ENCODE measurements at regions not wholly inside any gene's neighbourhood (a gene's known extent, or its start where the extent isn't known, plus 50 kb on each side); places are given as distances from the start of the nearest gene placed in this dataset.

GRCh38 chr2:133668547-133668946 is 100.3 kb upstream of the NCKAP5 start:
- no peak for ATAC-seq
- Histone ChIP-seq H3K9me3 (peaks cover 0 to 6% (median 0%) of the 10 kb centered on the region in 3 donors), H3K36me3 (replicated peaks in 1 of 2; ENCODE audit: insufficient read depth in 1 of 2, low read depth in 2 of 2) (no peaks in the 10 kb centered on the region), H3K4me3 (no peak overlapping the region), H3K27ac (no peak overlapping the region), H3K4me1 (peaks cover 4% of the 10 kb centered on the region), H3K27me3 (no peaks in the 10 kb centered on the region)
- intact Hi-C loops (cut with DNase I) = no loop called here
- DNase-seq = no peak
- WGBS, 2 donors = 87 to 89% methylated on average over 2 of the region's 2 CpGs
- TF ChIP-seq CTCF (IDR thresholded peaks at IDR 0.05) (no peak), POLR2A (IDR thresholded peaks at IDR 0.05) (no peak)

- DNase-seq (no peak), ATAC-seq (no peak)
- no peak overlapping the region for H3K4me3 ChIP-seq
- no peak for TF ChIP-seq POLR2A (IDR thresholded peaks at IDR 0.05)
- 34 to 52% methylated on average over 6 of the region's 6 CpGs for WGBS, 2 donors
- intact Hi-C loops (cut with DNase I) = no loop called here
- no peaks in the 10 kb centered on the region for H3K27me3 ChIP-seq
- no peaks in the 10 kb centered on the region for H3K9me3 ChIP-seq
- H3K36me3 ChIP-seq (replicated peaks in 1 of 2; ENCODE audit: insufficient read depth in 1 of 2, low read depth in 2 of 2) = no peaks in the 10 kb centered on the region
- H3K4me1 ChIP-seq = peaks cover 23% of the 10 kb centered on the region
- no peak overlapping the region for H3K27ac ChIP-seq
These were observed 105.1 kb upstream of the NCKAP5 start for GRCh38 chr2:133673305-133673905.

GRCh38 chr2:133674066-133674432 is 105.8 kb upstream of the NCKAP5 start:
- no peaks in the 10 kb centered on the region for H3K27me3 ChIP-seq
- H3K9me3 ChIP-seq = no peaks in the 10 kb centered on the region
- no peak overlapping the region for H3K4me3 ChIP-seq
- intact Hi-C loops (cut with DNase I) = no loop called here
- peak; percentile 15 for ATAC-seq
- peaks cover 23% of the 10 kb centered on the region for H3K4me1 ChIP-seq
- TF ChIP-seq CTCF (IDR thresholded peaks at IDR 0.05) (no peak), POLR2A (IDR thresholded peaks at IDR 0.05) (no peak)
- no peak overlapping the region for H3K27ac ChIP-seq
- WGBS, 2 donors = 39 to 40% methylated on average over 4 of the region's 4 CpGs
- no peaks in the 10 kb centered on the region for H3K36me3 ChIP-seq (replicated peaks in 1 of 2; ENCODE audit: insufficient read depth in 1 of 2, low read depth in 2 of 2)
- no peak for DNase-seq

- peak; percentile 50 for ATAC-seq
- no peak for TF ChIP-seq CTCF (IDR thresholded peaks at IDR 0.05)
- TF ChIP-seq POLR2A (IDR thresholded peaks at IDR 0.05) = no peak
- no peak overlapping the region for H3K27ac ChIP-seq
- 7% methylated on average over 21 of the region's 21 CpGs for WGBS, 2 donors
- H3K4me3 ChIP-seq = no peak overlapping the region
- H3K27me3 ChIP-seq = no peaks in the 10 kb centered on the region
- intact Hi-C loops (cut with DNase I) = no loop called here
- peaks cover 23% of the 10 kb centered on the region for H3K4me1 ChIP-seq
- H3K36me3 ChIP-seq (replicated peaks in 1 of 2; ENCODE audit: insufficient read depth in 1 of 2, low read depth in 2 of 2) = no peaks in the 10 kb centered on the region
- H3K9me3 ChIP-seq = no peaks in the 10 kb centered on the region
- DNase-seq = peak; percentile 49 to 72 (median 58)
These were observed 106.4 kb upstream of the NCKAP5 start for GRCh38 chr2:133674433-133675331.

- Histone ChIP-seq H3K4me3 (no peak overlapping the region), H3K36me3 (replicated peaks in 1 of 2; ENCODE audit: insufficient read depth in 1 of 2, low read depth in 2 of 2) (no peaks in the 10 kb centered on the region), H3K27ac (no peak overlapping the region), H3K27me3 (no peaks in the 10 kb centered on the region), H3K9me3 (no peaks in the 10 kb centered on the region), H3K4me1 (peaks cover 23% of the 10 kb centered on the region)
- TF ChIP-seq CTCF (IDR thresholded peaks at IDR 0.05) (no peak), POLR2A (IDR thresholded peaks at IDR 0.05) (no peak)
- ATAC-seq (no peak), DNase-seq (no peak)
- intact Hi-C loops (cut with DNase I) = no loop called here
- 48 to 65% methylated on average over 1 of the region's 1 CpG for WGBS, 2 donors
These were observed 108.3 kb upstream of the NCKAP5 start for GRCh38 chr2:133676392-133677130.
